Urinary bladder (tissue), 3 donors: ENCODE measurements at regions not wholly inside any gene's neighbourhood (a gene's known extent, or its start where the extent isn't known, plus 50 kb on each side); places are given as distances from the start of the nearest gene placed in this dataset.

Experiments
- DNase-seq: peaks from one replicate; pipeline ENCODE4 v3.0.0-alpha.2; 2015; ENCODE audit errors: extremely low spot score
- H3K27ac ChIP-seq: one replicate; pipeline ENCODE4 v1.5.1; 2013; ENCODE audit warnings: low read depth, mild to moderate bottlenecking, moderate library complexity
- H3K36me3 ChIP-seq: one replicate; pipeline ENCODE4 v1.6.1; 2013; ENCODE audit warnings: mild to moderate bottlenecking, moderate library complexity; ENCODE audit not compliant: insufficient read depth
- H3K4me1 ChIP-seq: one replicate; pipeline ENCODE4 v1.6.1; 2013; ENCODE audit warnings: mild to moderate bottlenecking, moderate library complexity; ENCODE audit not compliant: insufficient read depth
- H3K4me3 ChIP-seq: one replicate; pipeline ENCODE4 v1.5.1; 2013; ENCODE audit warnings: low read depth, low read length
- WGBS: extraction: QIAGEN DNeasy Blood & Tissue Kit; methylation state at CpG from one replicate; pipeline ENCODE4 v1.1.7; 2013; 5-methylcytosine and 5-hydroxymethylcytosine counted together
- donor health status: healthy with polysubstance abuse.
- donor health status: healthy.

GRCh38 chr1:229984310-229984991 is 82.6 kb upstream of the GALNT2 start:
- Histone ChIP-seq H3K36me3 (no peaks in the 10 kb centered on the region), H3K27ac (no peak overlapping the region), H3K4me1 (no peaks in the 10 kb centered on the region), H3K4me3 (no peak overlapping the region)
- WGBS = 85% methylated on average over 9 of the region's 9 CpGs
- DNase-seq = no peak

- 88% methylated on average over 9 of the region's 9 CpGs for whole genome bisulfite sequencing
- H3K27ac ChIP-seq = no peak overlapping the region
- no peak for DNase-seq
- H3K4me3 ChIP-seq = no peak overlapping the region
- no peaks in the 10 kb centered on the region for H3K4me1 ChIP-seq
- H3K36me3 ChIP-seq = no peaks in the 10 kb centered on the region
Observed at GRCh38 chr1:229984992-229985612, 81.9 kb upstream of the GALNT2 start.

- Histone ChIP-seq H3K27ac (no peak overlapping the region), H3K4me3 (no peak overlapping the region), H3K4me1 (no peaks in the 10 kb centered on the region), H3K36me3 (no peaks in the 10 kb centered on the region)
- 61% methylated on average over 7 of the region's 7 CpGs for WGBS
- DNase-seq = no peak
Observed at GRCh38 chr1:229985613-229986010, 81.4 kb upstream of the GALNT2 start.

GRCh38 chr1:229986737-229987337 is 80.2 kb upstream of the GALNT2 start:
- H3K4me3 ChIP-seq = no peak overlapping the region
- no peak for DNase-seq
- WGBS = 46% methylated on average over 3 of the region's 3 CpGs
- H3K36me3 ChIP-seq = no peaks in the 10 kb centered on the region
- no peaks in the 10 kb centered on the region for H3K4me1 ChIP-seq
- no peak overlapping the region for H3K27ac ChIP-seq

GRCh38 chr1:229987953-229988352 is 79.1 kb upstream of the GALNT2 start:
- DNase-seq = no peak
- Histone ChIP-seq H3K4me1 (no peaks in the 10 kb centered on the region), H3K27ac (no peak overlapping the region), H3K4me3 (no peak overlapping the region), H3K36me3 (no peaks in the 10 kb centered on the region)
- WGBS = 75% methylated on average over 6 of the region's 6 CpGs

GRCh38 chr1:229988534-229988933 is 78.5 kb upstream of the GALNT2 start:
- Histone ChIP-seq H3K27ac (no peak overlapping the region), H3K36me3 (no peaks in the 10 kb centered on the region), H3K4me3 (no peak overlapping the region), H3K4me1 (no peaks in the 10 kb centered on the region)
- no peak for DNase-seq
- 69% methylated on average over 5 of the region's 5 CpGs for WGBS

GRCh38 chr1:229989591-229990248 is 77.3 kb upstream of the GALNT2 start:
- 61% methylated on average over 4 of the region's 4 CpGs for WGBS
- Histone ChIP-seq H3K4me3 (no peak overlapping the region), H3K27ac (no peak overlapping the region), H3K4me1 (no peaks in the 10 kb centered on the region), H3K36me3 (no peaks in the 10 kb centered on the region)
- no peak for DNase-seq

GRCh38 chr1:229990326-229990725 is 76.7 kb upstream of the GALNT2 start:
- WGBS = 81% methylated on average over 8 of the region's 8 CpGs
- DNase-seq = no peak
- Histone ChIP-seq H3K4me3 (no peak overlapping the region), H3K36me3 (no peaks in the 10 kb centered on the region), H3K4me1 (no peaks in the 10 kb centered on the region), H3K27ac (no peak overlapping the region)

GRCh38 chr1:229991104-229991513 is 75.9 kb upstream of the GALNT2 start:
- H3K4me3 ChIP-seq = no peak overlapping the region
- H3K4me1 ChIP-seq = no peaks in the 10 kb centered on the region
- no peak overlapping the region for H3K27ac ChIP-seq
- H3K36me3 ChIP-seq = no peaks in the 10 kb centered on the region
- WGBS = 66% methylated on average over 8 of the region's 8 CpGs
- no peak for DNase-seq

- Histone ChIP-seq H3K4me3 (no peak overlapping the region), H3K36me3 (no peaks in the 10 kb centered on the region)
- WGBS = 84% methylated on average over 6 of the region's 6 CpGs
Observed at GRCh38 chr1:229991724-229992333, 75.2 kb upstream of the GALNT2 start.

GRCh38 chr1:229993060-229993459 is 74.0 kb upstream of the GALNT2 start:
- H3K4me3 ChIP-seq = no peak overlapping the region
- no peaks in the 10 kb centered on the region for H3K4me1 ChIP-seq
- no peak overlapping the region for H3K27ac ChIP-seq
- DNase-seq = no peak
- no peaks in the 10 kb centered on the region for H3K36me3 ChIP-seq

More at GRCh38 chr1:229991724-229992333, 75.2 kb upstream of the GALNT2 start:
- no peak overlapping the region for H3K27ac ChIP-seq
- DNase-seq = no peak
- no peaks in the 10 kb centered on the region for H3K4me1 ChIP-seq

GRCh38 chr1:229993894-229994293 is 73.1 kb upstream of the GALNT2 start:
- no peak for DNase-seq
- WGBS = 88% methylated on average over 3 of the region's 3 CpGs

GRCh38 chr1:229999004-229999670 is 67.9 kb upstream of the GALNT2 start:
- Histone ChIP-seq H3K4me3 (no peak overlapping the region), H3K27ac (no peak overlapping the region), H3K4me1 (no peaks in the 10 kb centered on the region), H3K36me3 (no peaks in the 10 kb centered on the region)
- WGBS = 56% methylated on average over 12 of the region's 12 CpGs
- DNase-seq = peak; percentile 20

More at GRCh38 chr1:229993894-229994293, 73.1 kb upstream of the GALNT2 start:
- no peaks in the 10 kb centered on the region for H3K4me1 ChIP-seq
- no peak overlapping the region for H3K4me3 ChIP-seq
- no peak overlapping the region for H3K27ac ChIP-seq
- no peaks in the 10 kb centered on the region for H3K36me3 ChIP-seq
